ENCODE measurements at regions not wholly inside any gene's neighbourhood (a gene's known extent, or its start where the extent isn't known, plus 50 kb on each side); places are given as distances from the start of the nearest gene placed in this dataset.

GRCh38 chr2:173753441-173753840 lies 211.7 kb downstream of the SP3 start:
- H3K9me2 ChIP-seq (replicated peaks; ENCODE audit: insufficient read depth, low read length): no peaks in the 10 kb centered on the region
- no peaks in the 10 kb centered on the region for H3K27me3 ChIP-seq (replicated peaks; ENCODE audit: insufficient read depth, low read length)
- H3K9me3 ChIP-seq (replicated peaks; ENCODE audit: insufficient read depth, low read length): no peaks in the 10 kb centered on the region
- TF ChIP-seq CTCF (IDR thresholded peaks at IDR 0.05; ENCODE audit: low read length): no peak
- TF ChIP-seq EZH2phosphoT487 (IDR thresholded peaks at IDR 0.05; ENCODE audit: low read length): no peak
- no peak for TF ChIP-seq EZH2 (optimal IDR thresholded peaks at IDR 0.05; ENCODE audit: low read depth, low read length)
- no peaks in the 10 kb centered on the region for H3F3A ChIP-seq (ENCODE audit: insufficient read depth, low read length)
- H3K4me2 ChIP-seq (ENCODE audit: low read depth, low read length): no peak overlapping the region
- no peak overlapping the region for H2AFZ ChIP-seq (ENCODE audit: low read length)
- H3K36me3 ChIP-seq (replicated peaks; ENCODE audit: insufficient read depth, low read length): no peaks in the 10 kb centered on the region
- H3K4me3 ChIP-seq (ENCODE audit: low read length): no peak overlapping the region
- DNase-seq: no peak
- no peak overlapping the region for H3K9ac ChIP-seq (ENCODE audit: low read length)
- no peaks in the 10 kb centered on the region for H3K79me2 ChIP-seq (ENCODE audit: low read length)
- no peak overlapping the region for H3K27ac ChIP-seq (ENCODE audit: low read length)
- no peaks in the 10 kb centered on the region for H3K4me1 ChIP-seq (ENCODE audit: low read length)
- H4K20me1 ChIP-seq (ENCODE audit: insufficient read depth, low read length): no peaks in the 10 kb centered on the region

- no peak overlapping the region for H2AFZ ChIP-seq (ENCODE audit: low read length)
- no peak overlapping the region for H3K9ac ChIP-seq (ENCODE audit: low read length)
- no peaks in the 10 kb centered on the region for H4K20me1 ChIP-seq (ENCODE audit: insufficient read depth, low read length)
- H3K9me2 ChIP-seq (replicated peaks; ENCODE audit: insufficient read depth, low read length): no peaks in the 10 kb centered on the region
- H3K4me2 ChIP-seq (ENCODE audit: low read depth, low read length): no peak overlapping the region
- no peaks in the 10 kb centered on the region for H3K9me3 ChIP-seq (replicated peaks; ENCODE audit: insufficient read depth, low read length)
- no peak overlapping the region for H3K4me3 ChIP-seq (ENCODE audit: low read length)
- TF ChIP-seq EZH2 (optimal IDR thresholded peaks at IDR 0.05; ENCODE audit: low read depth, low read length) (no peak), EZH2phosphoT487 (IDR thresholded peaks at IDR 0.05; ENCODE audit: low read length) (no peak), CTCF (IDR thresholded peaks at IDR 0.05; ENCODE audit: low read length) (no peak)
- no peak for DNase-seq
- H3F3A ChIP-seq (ENCODE audit: insufficient read depth, low read length): no peaks in the 10 kb centered on the region
- H3K27ac ChIP-seq (ENCODE audit: low read length): no peak overlapping the region
- no peaks in the 10 kb centered on the region for H3K4me1 ChIP-seq (ENCODE audit: low read length)
- no peaks in the 10 kb centered on the region for H3K79me2 ChIP-seq (ENCODE audit: low read length)
- no peaks in the 10 kb centered on the region for H3K36me3 ChIP-seq (replicated peaks; ENCODE audit: insufficient read depth, low read length)
- no peaks in the 10 kb centered on the region for H3K27me3 ChIP-seq (replicated peaks; ENCODE audit: insufficient read depth, low read length)
These were observed 211.0 kb downstream of the SP3 start for GRCh38 chr2:173754165-173754564.

- Histone ChIP-seq H2AFZ (ENCODE audit: low read length) (no peak overlapping the region), H3K27me3 (replicated peaks; ENCODE audit: insufficient read depth, low read length) (no peaks in the 10 kb centered on the region), H3K4me3 (ENCODE audit: low read length) (no peak overlapping the region), H3K4me2 (ENCODE audit: low read depth, low read length) (no peak overlapping the region), H3K9me3 (replicated peaks; ENCODE audit: insufficient read depth, low read length) (no peaks in the 10 kb centered on the region), H4K20me1 (ENCODE audit: insufficient read depth, low read length) (no peaks in the 10 kb centered on the region), H3F3A (ENCODE audit: insufficient read depth, low read length) (no peaks in the 10 kb centered on the region), H3K9me2 (replicated peaks; ENCODE audit: insufficient read depth, low read length) (no peaks in the 10 kb centered on the region), H3K9ac (ENCODE audit: low read length) (no peak overlapping the region), H3K4me1 (ENCODE audit: low read length) (no peaks in the 10 kb centered on the region), H3K27ac (ENCODE audit: low read length) (no peak overlapping the region), H3K36me3 (replicated peaks; ENCODE audit: insufficient read depth, low read length) (no peaks in the 10 kb centered on the region), H3K79me2 (ENCODE audit: low read length) (no peaks in the 10 kb centered on the region)
- TF ChIP-seq CTCF (IDR thresholded peaks at IDR 0.05; ENCODE audit: low read length): no peak
- TF ChIP-seq EZH2phosphoT487 (IDR thresholded peaks at IDR 0.05; ENCODE audit: low read length): no peak
- no peak for TF ChIP-seq EZH2 (optimal IDR thresholded peaks at IDR 0.05; ENCODE audit: low read depth, low read length)
- no peak for DNase-seq
These were observed 210.3 kb downstream of the SP3 start for GRCh38 chr2:173754837-173755236.
